NCI-H146 treated with DMSO at 0.1 percent for 48 hours (cell line): ENCODE measurements at regions not wholly inside any gene's neighbourhood (a gene's known extent, or its start where the extent isn't known, plus 50 kb on each side); places are given as distances from the start of the nearest gene placed in this dataset.
A peak's percentile ranks its signal among the peaks of the same experiment; 100 is the strongest.
"Not testable (repeated sequence)": the region's sequence is repeated elsewhere in the genome, so short reads cannot be mapped to it uniquely, and the experiment has no call there.

ENCODE experiments used
- DNase-seq: peaks from one replicate; lab custom pipeline; 2025; ENCODE audit not compliant: unreplicated experiment; lab: John Stamatoyannopoulos, UW

DNA sequence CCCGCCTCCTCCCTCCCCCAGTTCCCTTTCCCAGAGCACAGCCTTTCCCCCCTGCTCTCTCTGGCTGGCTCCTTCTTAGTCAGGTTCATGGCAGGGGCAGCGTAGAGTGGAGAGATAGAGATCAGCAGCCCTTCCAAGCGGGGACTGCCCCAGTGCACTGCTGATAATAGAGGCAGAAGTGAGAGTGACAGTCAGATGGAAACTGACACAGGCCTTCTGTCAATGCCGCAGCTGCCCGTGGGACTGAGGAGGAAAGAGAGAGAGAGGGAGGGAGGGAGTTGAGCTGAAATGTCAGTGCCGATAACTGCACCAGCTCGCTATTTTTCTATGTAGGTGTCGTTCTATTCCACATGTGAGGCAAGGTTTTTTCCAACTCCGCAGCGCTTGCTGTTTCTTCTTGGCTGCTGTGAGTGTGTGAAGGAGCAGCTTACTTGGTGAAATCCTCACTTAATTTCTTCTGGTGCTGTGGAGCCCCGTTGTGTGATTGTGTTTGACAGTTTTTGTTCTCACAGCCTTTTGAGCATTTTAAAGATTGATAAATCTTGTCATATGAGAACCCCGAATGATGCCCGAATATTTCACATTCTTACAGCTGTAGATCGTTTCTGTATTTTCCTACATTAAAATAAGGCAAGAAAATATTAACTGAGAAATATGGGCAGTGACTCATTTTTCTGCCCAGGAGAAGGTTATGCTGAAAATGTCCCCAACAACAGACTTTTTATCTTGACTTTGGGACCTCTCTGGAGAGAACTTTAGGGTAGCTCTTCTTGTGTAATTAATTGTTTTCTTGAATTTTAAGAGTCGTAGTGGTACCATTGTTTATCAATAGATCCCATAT lies 386.4 kb upstream of the MMS22L start:
- no peak for DNase-seq

DNA sequence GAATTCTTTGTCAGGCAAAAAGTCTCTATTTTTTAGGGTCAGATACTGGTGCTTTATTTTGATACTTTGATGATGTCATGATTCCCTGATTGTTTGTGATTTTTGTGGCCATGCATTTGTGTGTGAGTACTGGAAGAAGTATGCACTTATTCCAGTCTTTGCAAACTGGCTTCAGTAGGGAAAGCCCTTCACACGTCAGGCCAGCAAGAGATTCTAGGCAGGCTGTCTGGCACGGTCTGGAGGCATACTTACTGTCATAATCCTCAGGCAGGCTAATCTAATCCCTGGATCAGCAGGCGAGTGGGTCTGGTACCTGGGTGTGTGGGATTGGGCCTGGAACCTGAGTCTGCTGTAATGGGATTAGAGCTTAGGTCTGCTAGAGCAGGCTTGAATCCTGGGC lies 391.8 kb upstream of the MMS22L start:
- no peak for DNase-seq

DNA sequence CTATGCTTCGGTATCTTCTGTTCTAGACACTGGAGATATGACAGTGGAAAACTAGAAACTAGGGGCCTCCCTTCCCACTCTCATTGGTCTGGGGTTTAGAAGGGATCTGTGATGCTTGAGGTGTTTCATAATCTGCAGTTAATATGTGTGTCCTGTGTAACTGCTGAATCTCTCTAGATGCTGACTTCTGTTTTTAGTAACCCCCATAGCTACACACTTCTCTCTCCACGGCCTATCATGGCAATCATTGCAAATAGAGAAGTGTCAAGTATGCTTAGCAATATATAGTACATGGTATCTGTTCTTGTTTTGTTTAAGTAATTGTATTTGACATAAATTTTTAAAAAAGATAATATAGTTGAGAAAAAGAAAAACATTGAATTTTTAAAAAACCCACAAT lies 394.6 kb upstream of the MMS22L start:
- DNase-seq, result no peak

DNA sequence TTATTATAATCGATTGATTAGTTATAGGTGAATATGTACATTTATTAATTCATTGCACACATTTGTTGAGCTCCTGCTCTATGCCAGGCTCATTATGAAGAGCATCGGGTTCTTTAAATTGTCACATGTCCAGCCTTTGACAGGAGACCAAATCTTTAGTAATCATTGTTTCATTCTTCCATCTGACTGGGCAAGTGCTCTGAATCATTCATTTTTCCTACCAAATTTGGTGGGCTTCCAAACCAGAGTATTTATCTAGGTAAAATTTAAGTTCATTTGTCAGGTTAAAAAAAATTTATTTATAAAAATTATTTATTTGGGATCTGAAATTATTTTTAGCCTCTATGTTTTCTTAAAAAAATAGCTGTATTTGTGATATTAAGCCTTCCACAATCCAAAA lies 404.9 kb upstream of the MMS22L start:
- no peak for DNase-seq

DNA sequence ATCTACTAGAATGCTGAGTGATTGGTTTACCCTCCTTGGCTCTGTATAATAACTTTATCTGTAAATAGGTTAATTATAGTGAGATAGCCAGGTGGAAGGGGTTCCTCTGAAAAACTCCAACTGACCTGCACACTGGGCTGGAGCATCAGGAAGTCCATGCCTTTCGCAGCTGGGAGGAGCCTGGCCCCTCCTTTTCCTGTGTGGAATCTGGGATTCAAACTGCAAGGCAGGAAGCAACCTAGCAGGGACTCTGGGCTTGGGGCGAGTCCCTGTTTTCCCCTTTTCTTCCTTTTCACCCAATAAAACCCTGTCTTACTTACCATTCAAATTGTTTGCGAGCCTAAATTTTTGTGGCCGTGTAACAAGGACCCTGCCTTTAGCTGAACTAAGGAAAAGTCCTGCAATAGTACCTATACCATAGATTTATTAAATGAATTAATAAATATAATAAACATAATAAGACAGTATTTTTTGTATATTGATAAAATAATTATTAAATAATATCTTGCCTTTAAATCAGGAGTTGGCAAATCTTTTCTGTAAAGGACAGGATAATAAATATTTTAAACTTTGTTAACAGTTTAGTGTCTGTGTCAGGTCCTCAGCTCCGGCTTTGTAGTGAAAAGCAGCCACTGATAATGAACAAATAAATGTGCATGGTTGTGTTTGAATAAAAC lies 406.2 kb upstream of the MMS22L start:
- DNase-seq, result no peak

DNA sequence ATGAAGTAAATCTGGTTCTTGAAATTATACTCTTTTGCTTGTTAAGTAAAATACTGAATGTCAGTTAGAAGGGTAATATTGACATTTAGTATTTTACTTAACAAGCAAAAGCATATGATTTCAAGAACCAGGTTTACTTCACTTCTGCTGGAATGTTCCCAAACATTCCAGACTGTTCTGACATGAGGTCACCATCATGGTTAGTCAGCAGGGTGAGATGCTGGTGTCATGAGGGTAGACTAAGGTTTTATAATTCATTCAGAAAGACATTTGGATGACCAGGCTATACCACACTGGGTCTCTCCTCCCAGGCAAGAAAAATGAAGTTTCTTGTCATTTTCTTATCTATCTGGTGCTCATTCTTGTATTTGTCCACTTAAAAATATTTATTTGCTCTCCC lies 414.4 kb upstream of the MMS22L start:
- no peak for DNase-seq

DNA sequence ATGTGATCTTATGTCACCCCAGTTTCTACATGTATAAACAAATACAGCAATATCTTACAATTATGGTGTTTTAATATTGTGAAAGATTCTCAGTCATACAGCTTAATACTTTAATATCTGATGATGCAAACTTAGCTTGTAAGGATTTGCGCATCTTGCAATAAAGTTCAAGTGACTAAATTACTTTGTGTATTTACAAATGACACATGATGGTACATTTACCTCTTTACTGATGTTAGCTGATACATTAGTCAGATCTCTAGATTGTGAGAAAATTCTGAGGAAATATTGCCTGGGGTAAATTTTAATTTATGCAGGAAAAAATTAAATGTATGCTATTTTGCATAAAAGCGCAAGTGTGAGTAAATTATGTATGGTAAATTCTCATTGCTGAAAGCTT lies 418.8 kb upstream of the MMS22L start:
- no peak for DNase-seq

DNA sequence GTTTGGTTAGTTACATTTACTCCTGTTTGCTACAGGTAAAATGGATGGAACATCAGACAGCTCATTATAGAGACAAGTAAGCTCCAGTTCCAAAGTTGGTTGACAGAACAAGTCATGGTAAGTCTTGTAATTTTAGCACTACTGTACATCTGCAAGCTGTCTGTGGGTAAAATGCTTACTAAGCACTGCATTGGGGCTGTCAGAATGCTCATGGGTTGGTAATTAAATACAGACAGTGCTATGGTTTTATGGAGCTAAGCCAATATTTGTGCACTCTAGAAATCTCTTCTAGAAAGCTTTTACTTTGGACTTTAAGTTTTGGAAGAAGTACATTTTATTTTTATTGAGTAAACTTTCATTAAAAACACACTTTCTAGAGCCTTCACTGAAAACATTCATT lies 419.2 kb upstream of the MMS22L start:
- no peak for DNase-seq

DNA sequence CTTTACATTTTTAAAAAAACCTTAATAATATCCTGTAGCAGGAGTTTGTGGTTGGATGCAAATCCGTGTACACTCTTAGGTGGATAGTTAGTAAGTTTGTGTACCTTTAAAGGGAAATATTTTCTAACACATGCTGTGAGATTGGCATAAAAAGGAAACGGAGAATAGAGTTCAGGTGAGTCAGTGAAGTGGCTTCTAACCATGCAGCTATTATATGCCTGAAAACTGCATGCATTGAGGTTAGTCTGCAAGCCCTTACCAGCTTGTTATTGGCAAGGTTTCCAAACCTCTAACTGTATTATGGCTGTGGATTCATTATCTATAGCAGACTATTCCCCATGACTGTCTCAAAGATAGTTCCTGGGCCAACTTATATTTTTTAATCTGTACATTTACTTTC lies 420.6 kb upstream of the MMS22L start:
- DNase-seq, result no peak

DNA sequence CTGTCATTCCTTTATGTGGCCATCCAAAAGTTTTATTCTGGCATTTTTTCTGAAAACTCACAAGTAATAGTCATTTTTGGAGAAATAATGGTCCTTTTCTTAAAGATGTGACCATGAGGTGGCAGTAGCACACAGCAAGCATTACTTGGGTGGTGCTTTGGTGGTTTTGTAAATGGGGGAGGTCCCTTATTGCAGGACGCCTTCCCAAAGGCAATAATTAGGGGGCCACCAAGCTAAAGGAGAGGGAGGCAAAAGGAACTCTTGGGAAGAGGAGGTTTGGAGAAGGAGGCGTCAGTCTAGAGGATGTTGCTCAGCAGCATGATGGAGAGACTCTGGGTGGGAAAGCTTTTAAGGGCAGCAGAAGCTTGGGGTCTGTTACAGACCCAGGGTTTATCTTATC lies 422.6 kb upstream of the MMS22L start:
- DNase-seq, result peak; percentile 38

DNA sequence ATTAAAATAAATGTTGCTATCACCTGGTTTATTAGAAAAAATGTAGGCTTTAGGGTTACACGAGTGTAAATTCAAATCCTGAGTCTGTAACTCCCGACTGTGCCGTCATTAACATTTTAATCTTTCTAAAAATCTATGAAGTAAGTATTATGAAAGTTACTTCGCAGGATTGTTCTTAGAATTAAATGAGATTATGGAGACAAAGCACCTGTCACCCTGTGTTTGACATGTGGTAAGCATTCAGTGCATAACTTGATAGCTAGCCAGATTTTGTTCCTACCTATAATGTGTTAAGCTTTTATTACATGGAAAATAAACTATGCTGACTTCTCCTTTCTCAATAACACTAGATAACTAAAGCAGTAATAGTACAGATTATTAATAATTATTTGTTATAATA lies 429.7 kb upstream of the MMS22L start:
- no peak for DNase-seq

DNA sequence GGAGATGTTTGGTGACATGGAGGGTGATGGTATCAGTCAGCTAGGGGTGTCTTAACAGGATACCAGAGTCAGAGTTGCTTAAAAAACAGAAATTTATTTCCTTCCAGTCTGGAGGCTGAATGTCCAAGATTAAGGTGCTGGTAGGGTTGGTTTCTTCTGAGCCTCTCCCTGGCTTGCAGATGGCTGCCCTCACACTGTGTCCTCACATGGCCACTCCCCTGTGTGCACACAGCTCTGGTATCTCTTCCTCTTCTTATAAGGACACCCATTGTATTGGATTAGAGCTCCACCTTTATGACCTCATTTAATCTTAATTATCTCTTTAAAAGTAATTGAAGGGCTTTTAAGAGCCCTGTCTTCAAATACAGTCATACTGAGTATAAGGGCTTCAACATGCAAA lies 431.8 kb upstream of the MMS22L start:
- no peak for DNase-seq

DNA sequence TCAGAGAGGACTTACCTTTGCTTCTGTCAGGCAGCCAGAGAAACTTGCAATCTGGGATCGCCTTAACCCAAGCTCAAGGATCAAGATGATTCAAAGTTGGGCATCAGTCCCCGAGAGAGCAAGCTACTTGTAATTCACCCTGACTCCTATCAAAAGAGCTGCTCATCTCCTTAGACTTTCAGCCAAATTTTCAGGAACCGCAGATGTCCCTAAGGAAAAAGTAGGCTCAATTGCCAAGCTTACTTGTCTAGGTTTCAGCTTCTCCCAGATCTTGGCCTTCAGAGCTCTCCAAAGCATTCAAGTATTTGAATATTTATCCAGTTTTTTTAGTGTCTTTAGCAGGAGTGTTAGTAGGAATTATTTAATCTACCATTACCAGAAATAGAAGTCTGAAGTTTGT lies 434.1 kb upstream of the MMS22L start:
- DNase-seq, result no peak

DNA sequence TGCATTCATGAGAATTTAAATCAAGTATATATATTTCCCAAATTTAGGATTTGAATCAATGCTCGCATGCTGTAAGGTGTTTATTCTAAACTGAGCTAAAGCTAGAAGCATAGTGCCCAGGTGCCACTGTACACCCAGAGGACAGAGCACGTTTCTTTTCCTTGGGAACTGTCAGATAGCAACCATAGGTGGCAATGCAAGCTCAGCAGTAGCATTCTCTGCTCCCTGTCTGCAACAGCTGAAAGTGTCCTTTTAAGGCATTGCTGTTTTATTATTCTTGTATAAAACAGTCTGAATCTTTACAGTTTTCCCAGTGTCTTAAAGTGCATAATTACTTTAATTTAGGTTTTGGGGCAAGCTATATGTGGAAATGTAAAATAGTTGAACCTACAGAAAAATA lies 443.4 kb upstream of the MMS22L start:
- DNase-seq, result no peak

DNA sequence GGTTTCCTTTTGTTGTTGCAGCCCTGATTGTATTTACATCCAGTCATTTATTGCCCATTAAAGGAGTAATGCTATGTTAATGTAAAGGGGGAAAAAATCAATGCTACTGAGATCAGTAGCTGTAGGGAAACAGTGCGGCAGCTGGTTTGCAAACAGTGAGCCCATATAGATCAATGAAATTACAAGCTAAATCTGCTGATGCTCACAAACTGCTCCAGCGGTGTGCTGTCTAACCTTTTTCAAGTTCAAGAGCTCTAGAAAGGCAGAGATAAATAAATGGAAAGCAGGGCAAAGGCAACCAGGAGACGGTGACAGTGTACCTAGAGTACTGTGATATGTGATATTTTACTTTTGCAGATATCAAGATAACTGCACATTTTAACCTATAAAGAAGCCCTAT lies 449.0 kb upstream of the MMS22L start:
- peak; percentile 55 for DNase-seq

DNA sequence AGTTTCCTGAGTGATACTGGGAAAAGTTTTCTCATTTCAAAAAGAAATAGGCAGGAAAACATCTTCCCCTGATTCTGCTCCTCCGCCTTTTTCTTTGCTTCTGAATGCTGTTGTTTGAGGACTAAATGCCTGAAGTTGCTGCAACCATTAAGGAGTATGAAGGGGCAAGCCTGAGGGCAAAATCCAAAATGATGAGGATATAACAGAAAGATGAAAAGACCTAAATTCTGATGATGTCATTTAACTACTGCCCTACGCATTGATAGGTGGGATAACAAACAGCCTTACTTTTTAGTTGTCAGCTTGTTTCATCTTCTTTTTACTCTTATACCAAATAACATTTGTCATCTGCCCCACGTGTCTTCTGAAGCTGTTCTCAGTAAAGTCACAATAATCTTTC lies 474.6 kb upstream of the MMS22L start:
- no peak for DNase-seq

DNA sequence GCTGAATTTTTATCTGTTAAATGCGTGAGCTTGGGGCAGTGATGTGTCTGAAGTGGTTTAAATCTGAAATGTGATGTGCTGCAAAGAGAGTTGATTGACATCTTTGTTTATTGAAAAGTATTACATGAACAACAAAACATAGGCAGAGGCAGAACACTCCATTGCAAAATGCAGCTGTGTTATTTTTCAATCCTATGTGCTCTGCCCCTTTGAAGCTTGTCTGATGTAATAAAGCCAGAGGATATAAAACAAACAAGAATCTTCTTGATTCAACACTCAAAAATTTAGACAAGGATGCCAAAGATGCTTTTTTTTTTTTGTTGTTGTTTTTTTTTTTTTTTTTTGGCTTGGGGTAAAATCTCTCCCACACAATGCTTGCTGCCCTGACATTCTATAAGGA lies 482.4 kb upstream of the MMS22L start:
- no peak for DNase-seq

DNA sequence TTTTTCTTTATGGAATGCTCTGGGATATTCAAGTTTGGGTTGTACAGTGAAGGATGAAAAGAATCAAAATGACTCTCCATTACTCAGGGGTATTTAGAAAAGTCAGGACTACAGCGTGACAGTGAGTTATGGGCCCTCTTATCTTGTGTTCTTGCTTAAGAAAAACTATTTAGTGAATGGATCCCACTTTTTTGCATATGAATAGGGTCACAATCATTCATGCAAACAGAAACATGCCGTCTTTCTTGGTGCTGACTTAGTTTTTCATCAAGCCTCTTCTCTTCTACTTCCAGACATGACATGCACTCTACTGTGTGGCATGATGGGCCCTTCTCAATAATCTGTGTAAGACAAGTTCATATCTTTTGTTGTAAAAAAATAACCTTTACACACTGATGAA lies 488.4 kb upstream of the MMS22L start:
- no peak for DNase-seq

DNA sequence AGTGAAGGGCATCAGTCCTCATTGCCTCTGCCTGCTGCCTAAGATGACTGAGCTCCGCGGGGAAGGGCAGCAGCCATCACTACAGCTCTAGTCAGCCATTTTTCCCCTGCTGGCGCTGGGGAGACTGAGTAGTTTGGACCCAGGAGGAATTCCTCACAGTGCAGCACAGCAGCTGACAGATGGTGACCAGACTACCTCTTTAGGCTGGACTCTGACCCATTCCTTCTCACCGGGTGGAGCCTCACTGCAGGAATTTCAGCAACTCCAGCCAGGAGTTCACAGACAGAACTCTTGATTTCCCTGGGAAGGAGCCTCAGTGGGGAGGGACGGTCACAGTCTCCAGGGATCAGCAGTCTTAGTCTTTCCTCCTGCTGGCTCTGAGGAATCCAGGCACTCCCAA lies 492.0 kb upstream of the MMS22L start:
- DNase-seq, result no peak

DNA sequence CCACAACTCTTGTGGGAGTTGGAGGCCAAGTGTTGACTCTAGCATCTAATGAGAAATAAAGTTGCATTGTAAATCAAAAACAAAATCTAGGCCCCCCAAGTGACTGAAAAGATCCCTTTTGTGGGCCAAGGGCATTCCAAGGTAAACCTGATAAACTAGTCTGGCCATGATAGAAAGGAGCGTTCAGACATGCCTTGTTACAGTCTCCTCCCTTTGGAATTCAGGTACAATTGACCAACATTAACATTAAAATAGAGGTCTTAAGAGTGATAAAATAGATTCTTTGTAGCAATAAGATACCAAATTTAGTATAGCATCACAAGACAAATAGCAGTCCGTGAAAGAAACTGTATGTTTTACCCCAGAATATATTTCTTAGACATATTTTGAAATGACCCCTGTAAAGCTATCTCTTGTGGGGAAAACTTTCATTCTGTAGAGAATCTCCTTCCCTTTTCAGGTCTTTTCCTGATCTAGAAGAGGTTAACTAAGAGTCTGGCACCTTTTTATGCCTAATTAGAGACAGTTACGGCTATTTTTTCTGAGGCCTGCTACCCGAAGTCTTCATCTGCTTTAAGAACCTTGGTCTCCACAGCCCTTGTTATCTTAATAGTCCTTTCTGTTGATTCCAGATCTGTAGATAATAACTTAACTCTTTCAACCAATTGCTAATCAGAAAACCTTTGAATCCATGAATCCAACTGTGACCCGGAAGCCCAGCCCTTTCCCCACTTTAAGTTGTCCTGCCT lies 495.4 kb upstream of the MMS22L start:
- DNase-seq, result no peak

DNA sequence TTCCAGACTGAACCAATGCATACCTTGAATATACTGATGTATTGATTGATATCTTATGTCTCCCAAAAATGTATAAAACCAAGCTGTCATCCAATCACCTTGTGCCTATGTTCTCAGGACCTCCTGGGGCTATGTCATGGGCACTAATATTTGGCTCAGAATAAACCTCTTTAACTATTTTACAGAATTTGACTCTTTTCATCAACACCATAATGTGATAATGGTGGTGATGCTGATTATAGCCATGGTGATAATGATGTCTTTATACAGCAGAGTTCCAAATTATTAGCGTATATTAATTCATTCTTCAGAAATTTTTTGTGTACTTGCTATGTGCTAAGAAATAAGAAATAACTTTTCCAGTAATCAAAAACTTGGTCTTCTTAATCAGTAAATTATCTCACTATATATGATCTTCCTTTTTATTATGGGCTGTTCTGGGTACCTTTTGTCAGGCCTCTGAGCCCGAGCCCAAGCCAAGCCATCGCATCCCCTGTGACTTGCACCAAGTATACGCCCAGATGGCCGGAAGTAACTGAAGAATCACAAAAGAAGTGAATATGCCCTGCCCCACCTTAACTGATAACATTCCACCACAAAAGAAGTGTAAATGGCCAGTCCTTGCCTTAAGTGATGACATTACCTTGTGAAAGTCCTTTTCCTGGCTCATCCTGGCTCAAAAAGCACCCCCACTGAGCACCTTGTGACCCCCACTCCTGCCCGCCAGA lies 496.2 kb upstream of the MMS22L start:
- DNase-seq, result not testable (repeated sequence)
